Esophagus mucosa (tissue), 1 donor: ENCODE measurements at regions not wholly inside any gene's neighbourhood (a gene's known extent, or its start where the extent isn't known, plus 50 kb on each side); places are given as distances from the start of the nearest gene placed in this dataset.
A peak's percentile ranks its signal among the peaks of the same experiment; 100 is the strongest.

ENCODE experiments used
- ATAC-seq: fragments of 200-7000 bp; cut with Tn5 transposase; one replicate; pipeline ENCODE4 v1.9.1; 2020
- donor health status: DM: yes; HTN: yes; CAD: no.

GRCh38 chr11:112401036-112401769, 140.5 kb upstream of the PLET1 start:
- peak; percentile 75 for ATAC-seq

- ATAC-seq, result no peak
These were observed 142.8 kb upstream of the PLET1 start for GRCh38 chr11:112403432-112403831.

GRCh38 chr11:112404112-112404511, 143.5 kb upstream of the PLET1 start:
- peak; percentile 30 for ATAC-seq

- no peak for ATAC-seq
These were observed 147.9 kb upstream of the PLET1 start for GRCh38 chr11:112408517-112408916.

GRCh38 chr11:112410325-112410724, 149.7 kb upstream of the PLET1 start:
- ATAC-seq, result no peak

- ATAC-seq, result no peak
These were observed 151.7 kb upstream of the PLET1 start for GRCh38 chr11:112412383-112412782.

GRCh38 chr11:112417339-112417738, 156.7 kb upstream of the PLET1 start:
- ATAC-seq, result no peak

- ATAC-seq, result no peak
These were observed 157.8 kb upstream of the PLET1 start for GRCh38 chr11:112418438-112418837.

- ATAC-seq, result no peak
These were observed 161.2 kb upstream of the PLET1 start for GRCh38 chr11:112421879-112422278.

- peak; percentile 23 for ATAC-seq
These were observed 164.5 kb upstream of the PLET1 start for GRCh38 chr11:112425121-112425520.

- peak; percentile 62 for ATAC-seq
These were observed 176.4 kb upstream of the PLET1 start for GRCh38 chr11:112437096-112437495.

- no peak for ATAC-seq
These were observed 179.0 kb upstream of the PLET1 start for GRCh38 chr11:112439614-112440013.

GRCh38 chr11:112440518-112440917, 179.9 kb upstream of the PLET1 start:
- ATAC-seq, result no peak

GRCh38 chr11:112448168-112448567, 187.5 kb upstream of the PLET1 start:
- no peak for ATAC-seq

GRCh38 chr11:112448806-112449205, 188.1 kb upstream of the PLET1 start:
- ATAC-seq, result no peak

GRCh38 chr11:112451250-112451649, 190.6 kb upstream of the PLET1 start:
- no peak for ATAC-seq

GRCh38 chr11:112453601-112454577, 193.2 kb upstream of the PLET1 start:
- ATAC-seq, result peak; percentile 48

- ATAC-seq, result no peak
These were observed 194.2 kb upstream of the PLET1 start for GRCh38 chr11:112454841-112455240.

GRCh38 chr11:112455791-112456190, 195.1 kb upstream of the PLET1 start:
- ATAC-seq, result no peak

GRCh38 chr11:112457532-112457931, 196.9 kb upstream of the PLET1 start:
- no peak for ATAC-seq

GRCh38 chr11:112459001-112459400, 198.3 kb upstream of the PLET1 start:
- ATAC-seq, result no peak

- ATAC-seq, result no peak
These were observed 199.5 kb upstream of the PLET1 start for GRCh38 chr11:112460141-112460540.

GRCh38 chr11:112464949-112465348, 204.3 kb upstream of the PLET1 start:
- ATAC-seq, result no peak
